ENCODE measurements at regions not wholly inside any gene's neighbourhood (a gene's known extent, or its start where the extent isn't known, plus 50 kb on each side); places are given as distances from the start of the nearest gene placed in this dataset.

DNA sequence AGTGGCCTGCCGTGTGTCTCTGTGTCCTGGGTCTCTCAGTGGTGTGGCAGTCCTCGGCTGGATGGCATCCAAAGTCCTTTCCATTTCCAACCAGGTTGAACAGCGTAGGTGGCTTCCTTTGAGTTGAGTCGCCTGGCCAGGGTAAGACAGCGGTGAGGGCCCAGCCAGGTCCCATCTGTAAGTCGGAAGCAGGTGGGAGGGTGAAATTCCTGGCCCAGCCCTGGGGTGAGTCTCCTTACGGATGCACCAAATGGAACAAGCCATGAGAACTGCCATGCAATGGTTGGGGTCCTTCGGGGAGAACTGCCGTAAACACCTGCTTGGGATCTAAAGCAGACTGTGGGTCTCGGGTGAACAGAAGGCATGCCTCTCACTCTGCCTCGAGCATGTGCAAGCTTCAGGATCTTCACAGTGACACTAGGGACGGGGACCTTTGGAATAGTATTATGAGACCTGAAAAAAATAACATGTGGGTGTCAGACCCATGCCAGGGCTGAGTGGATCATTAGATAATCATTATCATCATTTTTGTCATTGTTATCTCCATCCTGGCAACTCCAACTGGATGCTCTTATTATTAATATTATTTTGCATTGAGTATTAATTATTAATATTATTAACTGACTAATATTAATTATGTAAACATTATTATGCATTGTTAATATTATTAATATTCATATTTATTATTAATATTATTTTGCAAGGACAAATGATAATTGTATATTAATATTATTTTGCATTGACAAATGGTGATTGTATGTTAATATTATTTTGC is 57.7 kb upstream of the LINC01488 start:
- TF ChIP-seq POLR2AphosphoS5 (IDR thresholded peaks at IDR 0.05; ENCODE audit: borderline replicate concordance, low read depth, low read length) (no peak), FOXP2 (optimal IDR thresholded peaks at IDR 0.05; ENCODE audit: control extremely low read depth, extremely low read length, insufficient read depth) (no peak), EZH2 (IDR thresholded peaks at IDR 0.05) (no peak)
- H3K36me3 ChIP-seq (ENCODE audit: insufficient read depth, low read length): no peaks in the 10 kb centered on the region
- no peak for DNase-seq (ENCODE audit: low read depth, low spot score)
- no peak overlapping the region for H3K4me3 ChIP-seq
- H3K9me3 ChIP-seq (ENCODE audit: low read depth, low read length): peaks cover 6% of the 10 kb centered on the region
- no peak overlapping the region for H3K9ac ChIP-seq (ENCODE audit: insufficient read length)
- no peak overlapping the region for H3K27ac ChIP-seq

DNA sequence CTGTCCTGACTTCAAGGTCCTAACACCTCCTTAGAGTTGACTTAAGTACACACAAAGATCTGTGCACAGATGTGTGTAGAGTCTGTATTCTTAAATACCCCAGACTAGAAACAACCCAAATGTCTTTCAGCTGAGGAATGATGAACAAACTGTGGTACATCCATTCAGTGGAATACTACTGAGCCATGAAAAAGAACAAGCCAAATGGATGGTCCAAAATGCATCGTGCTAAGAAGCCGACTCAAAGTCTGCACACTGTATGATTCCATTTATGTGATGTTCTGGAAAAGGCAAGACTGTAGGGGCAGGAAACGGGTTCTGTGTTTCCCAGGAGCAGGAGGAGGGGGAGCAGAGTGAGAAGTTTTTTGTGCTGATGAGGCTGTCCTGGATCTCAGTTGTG is 56.7 kb upstream of the LINC01488 start:
- Histone ChIP-seq H3K27ac (no peak overlapping the region), H3K4me3 (no peak overlapping the region), H3K9ac (ENCODE audit: insufficient read length) (no peak overlapping the region), H3K36me3 (ENCODE audit: insufficient read depth, low read length) (no peaks in the 10 kb centered on the region), H3K9me3 (ENCODE audit: low read depth, low read length) (peaks cover 6% of the 10 kb centered on the region)
- no peak for TF ChIP-seq POLR2AphosphoS5 (IDR thresholded peaks at IDR 0.05; ENCODE audit: borderline replicate concordance, low read depth, low read length)
- no peak for TF ChIP-seq FOXP2 (optimal IDR thresholded peaks at IDR 0.05; ENCODE audit: control extremely low read depth, extremely low read length, insufficient read depth)
- TF ChIP-seq EZH2 (IDR thresholded peaks at IDR 0.05): no peak
- DNase-seq (ENCODE audit: low read depth, low spot score): no peak

DNA sequence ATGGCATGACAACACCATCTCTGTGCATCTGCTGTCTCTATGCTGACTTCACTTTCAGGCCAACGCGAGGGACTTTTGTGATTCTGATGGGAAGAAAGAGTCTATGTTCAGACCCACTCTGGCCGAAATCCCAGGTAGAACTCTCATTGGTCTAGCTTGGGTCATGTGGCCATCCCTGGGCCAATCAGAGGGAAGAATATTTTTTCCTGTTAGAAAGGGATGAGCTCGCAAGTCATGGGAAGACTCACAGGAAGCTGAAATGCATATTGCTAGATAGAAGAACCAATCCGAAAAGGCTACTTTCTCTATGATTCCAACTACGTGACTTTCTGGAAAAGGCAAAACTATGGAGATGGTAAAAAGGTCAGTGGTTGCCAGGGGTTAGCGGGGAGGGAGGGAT is 56.0 kb upstream of the LINC01488 start:
- TF ChIP-seq FOXP2 (optimal IDR thresholded peaks at IDR 0.05; ENCODE audit: control extremely low read depth, extremely low read length, insufficient read depth): no peak
- TF ChIP-seq EZH2 (IDR thresholded peaks at IDR 0.05): no peak
- no peak for TF ChIP-seq POLR2AphosphoS5 (IDR thresholded peaks at IDR 0.05; ENCODE audit: borderline replicate concordance, low read depth, low read length)
- H3K36me3 ChIP-seq (ENCODE audit: insufficient read depth, low read length): no peaks in the 10 kb centered on the region

DNA sequence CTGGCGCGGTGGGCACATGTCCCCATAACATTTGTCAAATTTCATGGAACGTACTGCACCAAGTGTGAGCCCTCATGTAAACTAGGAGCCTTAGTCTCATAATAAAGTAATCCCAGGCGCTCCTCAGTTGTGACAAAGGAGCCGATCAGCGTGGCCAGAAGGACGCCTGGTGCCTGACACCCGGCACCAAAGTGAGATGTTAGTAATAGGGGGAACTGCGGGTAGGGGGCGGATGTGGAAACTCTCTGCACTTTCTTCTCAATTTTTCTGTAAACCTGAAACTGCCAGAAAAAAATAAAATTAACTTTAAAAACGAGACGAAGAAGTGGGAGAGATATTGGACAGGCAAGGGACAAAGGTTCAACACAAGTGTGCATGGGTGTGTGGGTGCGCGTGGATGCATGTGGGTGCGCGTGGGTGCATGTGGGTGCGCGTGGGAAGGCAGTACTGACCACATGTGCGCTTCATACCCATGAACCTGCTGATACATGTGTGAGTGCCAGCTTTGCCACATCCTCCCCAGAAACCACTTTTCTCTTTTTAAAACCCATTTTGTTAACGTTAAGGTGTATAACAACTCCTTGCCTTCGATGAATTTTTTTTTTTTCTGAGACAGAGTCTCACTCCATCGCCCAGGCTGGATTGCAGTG is 55.4 kb upstream of the LINC01488 start:
- Histone ChIP-seq H3K9ac (ENCODE audit: insufficient read length) (no peak overlapping the region), H3K4me3 (no peak overlapping the region), H3K9me3 (ENCODE audit: low read depth, low read length) (peaks cover 6% of the 10 kb centered on the region), H3K27ac (no peak overlapping the region), H3K36me3 (ENCODE audit: insufficient read depth, low read length) (no peaks in the 10 kb centered on the region)
- TF ChIP-seq FOXP2 (optimal IDR thresholded peaks at IDR 0.05; ENCODE audit: control extremely low read depth, extremely low read length, insufficient read depth): no peak
- no peak for TF ChIP-seq POLR2AphosphoS5 (IDR thresholded peaks at IDR 0.05; ENCODE audit: borderline replicate concordance, low read depth, low read length)
- no peak for TF ChIP-seq EZH2 (IDR thresholded peaks at IDR 0.05)
- DNase-seq (ENCODE audit: low read depth, low spot score): no peak

More for the DNA sequence above, 56.0 kb upstream of the LINC01488 start:
- Histone ChIP-seq H3K27ac (no peak overlapping the region), H3K9ac (ENCODE audit: insufficient read length) (no peak overlapping the region), H3K9me3 (ENCODE audit: low read depth, low read length) (peaks cover 6% of the 10 kb centered on the region), H3K4me3 (no peak overlapping the region)
- DNase-seq (ENCODE audit: low read depth, low spot score): no peak

DNA sequence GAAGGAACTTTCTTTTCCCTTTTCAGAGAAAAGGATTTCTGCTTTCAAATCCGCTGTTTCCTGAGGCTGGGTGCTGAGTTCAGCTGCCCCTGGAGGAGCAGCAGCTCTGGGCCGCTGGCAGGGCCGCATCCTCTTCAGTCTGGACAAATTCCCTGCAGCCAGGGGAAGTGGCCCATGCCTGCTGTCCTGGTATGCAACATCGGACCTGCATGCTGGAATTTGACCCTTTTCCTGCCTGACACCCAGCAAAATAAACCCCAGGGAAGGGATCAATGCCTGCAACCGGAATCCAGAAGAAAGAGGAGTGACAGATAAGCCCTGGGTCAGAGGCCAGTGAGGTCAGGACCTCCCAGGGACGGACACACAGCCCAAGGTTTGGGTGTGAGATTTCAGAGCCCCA is 54.1 kb upstream of the LINC01488 start:
- Histone ChIP-seq H3K9ac (ENCODE audit: insufficient read length) (no peak overlapping the region), H3K36me3 (ENCODE audit: insufficient read depth, low read length) (no peaks in the 10 kb centered on the region), H3K9me3 (ENCODE audit: low read depth, low read length) (peaks cover 6% of the 10 kb centered on the region), H3K27ac (no peak overlapping the region), H3K4me3 (no peak overlapping the region)
- DNase-seq (ENCODE audit: low read depth, low spot score): no peak
- TF ChIP-seq FOXP2 (optimal IDR thresholded peaks at IDR 0.05; ENCODE audit: control extremely low read depth, extremely low read length, insufficient read depth): no peak
- TF ChIP-seq POLR2AphosphoS5 (IDR thresholded peaks at IDR 0.05; ENCODE audit: borderline replicate concordance, low read depth, low read length): no peak
- no peak for TF ChIP-seq EZH2 (IDR thresholded peaks at IDR 0.05)

DNA sequence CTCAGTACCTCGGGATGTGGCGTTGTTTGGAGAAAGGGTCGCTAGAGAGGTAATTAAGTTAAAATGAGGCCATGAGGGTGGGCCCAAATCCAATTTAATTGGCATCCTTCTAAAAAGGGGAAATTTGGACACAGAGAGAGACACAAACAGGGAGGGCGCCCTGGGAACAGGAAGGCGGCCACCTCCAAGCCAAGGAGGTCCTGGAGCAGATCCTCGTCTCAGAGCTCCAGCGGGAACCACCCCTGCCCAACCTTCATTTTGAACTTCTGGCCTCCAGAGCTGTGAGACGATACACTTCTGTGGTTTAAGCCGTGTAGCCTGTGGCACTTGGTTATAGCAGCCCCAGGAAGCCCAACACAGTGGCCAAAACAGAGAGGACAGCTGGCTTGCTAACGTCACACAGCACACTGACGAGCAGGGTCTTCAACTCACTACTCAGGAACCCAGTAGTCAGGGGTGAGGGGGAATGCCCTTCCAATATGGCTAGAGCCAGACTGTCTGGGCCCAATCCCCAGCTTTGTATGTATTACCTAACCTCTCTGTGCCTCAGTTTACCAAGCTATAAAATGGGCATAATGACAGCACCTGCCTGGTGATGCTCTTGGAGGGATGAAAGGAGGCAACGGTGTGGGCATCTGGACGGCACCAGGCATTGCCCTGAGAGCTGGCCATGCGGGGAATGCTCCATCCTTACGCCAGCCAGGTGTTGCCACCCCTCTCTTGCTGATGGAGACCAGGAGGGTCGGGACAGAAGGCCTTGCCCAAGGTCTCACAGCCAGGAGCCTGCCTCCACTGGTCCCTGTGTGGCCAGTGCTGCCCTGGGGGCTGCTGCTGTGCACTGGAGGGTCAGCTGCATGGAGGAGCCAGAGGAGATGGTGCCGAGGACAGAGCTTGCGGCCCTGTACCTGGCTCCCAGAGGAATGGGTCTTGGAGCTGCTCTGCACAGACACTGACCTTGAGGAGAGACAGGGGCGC is 53.3 kb upstream of the LINC01488 start:
- H3K27ac ChIP-seq: no peak overlapping the region
- no peaks in the 10 kb centered on the region for H3K36me3 ChIP-seq (ENCODE audit: insufficient read depth, low read length)
- H3K9ac ChIP-seq (ENCODE audit: insufficient read length): no peak overlapping the region
- peaks cover 6% of the 10 kb centered on the region for H3K9me3 ChIP-seq (ENCODE audit: low read depth, low read length)
- H3K4me3 ChIP-seq: no peak overlapping the region
- no peak for DNase-seq (ENCODE audit: low read depth, low spot score)
- TF ChIP-seq POLR2AphosphoS5 (IDR thresholded peaks at IDR 0.05; ENCODE audit: borderline replicate concordance, low read depth, low read length) (no peak), EZH2 (IDR thresholded peaks at IDR 0.05) (no peak), FOXP2 (optimal IDR thresholded peaks at IDR 0.05; ENCODE audit: control extremely low read depth, extremely low read length, insufficient read depth) (no peak)

DNA sequence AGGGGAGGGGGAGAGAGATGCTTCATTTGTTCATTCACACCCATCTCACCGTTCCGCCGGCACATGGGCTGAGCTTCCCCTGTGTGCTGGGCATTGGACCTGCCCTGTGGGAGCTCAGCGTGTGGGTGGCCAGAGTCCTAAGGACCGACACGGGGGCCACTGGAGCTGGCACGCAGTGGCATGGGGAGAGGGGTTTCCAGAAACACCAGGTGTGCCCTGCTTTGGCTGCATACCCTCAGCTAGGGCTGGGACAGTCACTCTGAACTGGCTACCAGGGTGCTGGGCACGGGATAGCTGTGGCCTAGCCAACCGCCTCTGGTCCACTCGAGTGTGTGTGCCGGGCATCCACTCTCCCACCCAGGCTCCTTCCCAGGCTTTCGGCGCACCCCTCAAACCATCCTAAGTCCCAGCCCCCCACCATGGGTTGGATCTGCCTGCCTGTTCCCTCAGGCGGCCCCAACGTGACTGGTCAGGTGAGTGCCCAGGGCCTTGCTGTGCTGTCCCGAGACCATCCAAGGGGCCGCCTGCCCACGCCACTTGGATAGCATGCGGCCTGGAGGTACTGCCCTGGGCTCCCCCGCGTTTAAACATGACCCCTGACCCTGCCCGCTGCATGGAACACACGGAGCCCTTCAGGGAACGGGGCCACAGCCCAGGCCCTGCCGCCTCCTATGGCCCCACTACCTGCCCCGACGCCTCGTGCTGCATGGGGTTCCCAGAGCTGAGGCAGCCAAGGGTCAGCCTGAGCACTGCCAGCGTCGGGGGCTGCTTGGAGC is 51.6 kb upstream of the LINC01488 start:
- Histone ChIP-seq H3K36me3 (ENCODE audit: insufficient read depth, low read length) (no peaks in the 10 kb centered on the region), H3K9ac (ENCODE audit: insufficient read length) (no peak overlapping the region), H3K27ac (no peak overlapping the region), H3K9me3 (ENCODE audit: low read depth, low read length) (peaks cover under 1% of the 10 kb centered on the region; the same call in 1 of the 2 replicates), H3K4me3 (no peak overlapping the region)
- TF ChIP-seq POLR2AphosphoS5 (IDR thresholded peaks at IDR 0.05; ENCODE audit: borderline replicate concordance, low read depth, low read length) (no peak), EZH2 (IDR thresholded peaks at IDR 0.05) (no peak), FOXP2 (optimal IDR thresholded peaks at IDR 0.05; ENCODE audit: control extremely low read depth, extremely low read length, insufficient read depth) (no peak)
- no peak for DNase-seq (ENCODE audit: low read depth, low spot score)

Measured in SK-N-MC (cell line).